DMS53 treated with DMSO at 0.1 percent for 48 hours (cell line): ENCODE measurements at regions not wholly inside any gene's neighbourhood (a gene's known extent, or its start where the extent isn't known, plus 50 kb on each side); places are given as distances from the start of the nearest gene placed in this dataset.
"Not testable (repeated sequence)": the region's sequence is repeated elsewhere in the genome, so short reads cannot be mapped to it uniquely, and the experiment has no call there.

Source experiments
- DNase-seq: peaks from one replicate; lab custom pipeline; 2025; ENCODE audit not compliant: unreplicated experiment; lab: John Stamatoyannopoulos, UW

GRCh38 chr6:167407239-167408064, 82.6 kb downstream of the TTLL2 start:
- DNase-seq = no peak

- no peak for DNase-seq
These were observed 83.5 kb downstream of the TTLL2 start for GRCh38 chr6:167408235-167408869.

GRCh38 chr6:167409079-167409478, 84.2 kb downstream of the TTLL2 start:
- DNase-seq = no peak

- no peak for DNase-seq
These were observed 84.8 kb downstream of the TTLL2 start for GRCh38 chr6:167409694-167410093.

GRCh38 chr6:167410462-167410861, 85.6 kb downstream of the TTLL2 start:
- no peak for DNase-seq

GRCh38 chr6:167412506-167412905, 87.6 kb downstream of the TTLL2 start:
- no peak for DNase-seq

- no peak for DNase-seq
These were observed 90.6 kb downstream of the TTLL2 start for GRCh38 chr6:167415441-167415961.

- DNase-seq = no peak
These were observed 92.0 kb downstream of the TTLL2 start for GRCh38 chr6:167416676-167417430.

GRCh38 chr6:167420177-167420576, 95.3 kb downstream of the TTLL2 start:
- DNase-seq = no peak

GRCh38 chr6:167420858-167421766, 96.2 kb downstream of the TTLL2 start:
- no peak for DNase-seq

GRCh38 chr6:167421944-167422343, 97.1 kb downstream of the TTLL2 start:
- DNase-seq = not testable (repeated sequence)

- DNase-seq = no peak
These were observed 98.0 kb downstream of the TTLL2 start for GRCh38 chr6:167422934-167423333.

- no peak for DNase-seq
These were observed 99.3 kb downstream of the TTLL2 start for GRCh38 chr6:167424060-167424673.

GRCh38 chr6:167424700-167425099, 99.8 kb downstream of the TTLL2 start:
- DNase-seq = no peak

GRCh38 chr6:167426084-167426483, 101.2 kb downstream of the TTLL2 start:
- DNase-seq = peak; percentile 5

GRCh38 chr6:167426651-167427050, 101.8 kb downstream of the TTLL2 start:
- peak; percentile 16 for DNase-seq

- DNase-seq = no peak
These were observed 103.9 kb downstream of the TTLL2 start for GRCh38 chr6:167428664-167429333.

GRCh38 chr6:167429353-167429752, 104.5 kb downstream of the TTLL2 start:
- no peak for DNase-seq

- DNase-seq = no peak
These were observed 110.4 kb downstream of the TTLL2 start for GRCh38 chr6:167435209-167435728.
